GM06990 (cell line): ENCODE measurements at regions not wholly inside any gene's neighbourhood (a gene's known extent, or its start where the extent isn't known, plus 50 kb on each side); places are given as distances from the start of the nearest gene placed in this dataset.
"Not testable (repeated sequence)": the region's sequence is repeated elsewhere in the genome, so short reads cannot be mapped to it uniquely, and the experiment has no call there.

ENCODE experiments used
- DNase-seq: peaks from one replicate; pipeline ENCODE4 v3.0.0-alpha.2; 2011; ENCODE audit not compliant: insufficient read length; ENCODE audit errors: extremely low read depth
- H3K27me3 ChIP-seq: replicated peaks from 2 replicates; pipeline ENCODE4 v1.6.0; 2011; ENCODE audit warnings: low read length; ENCODE audit not compliant: control insufficient read depth, insufficient read depth
- H3K36me3 ChIP-seq: 2 replicates; pipeline ENCODE4 v1.5.1; 2011; ENCODE audit warnings: low read length; ENCODE audit not compliant: control insufficient read depth, insufficient read depth
- H3K4me3 ChIP-seq: replicated peaks from 2 replicates; pipeline ENCODE4 v1.5.1; 2011; ENCODE audit warnings: low read depth, mild to moderate bottlenecking, control low read depth, low read length
- TF ChIP-seq, protein P1 (sequence below): IDR thresholded peaks from 2 replicates; pipeline ENCODE4 v1.5.1; 2011; ENCODE audit warnings: low read length, control low read depth, mild to moderate bottlenecking, inconsistent platforms; ENCODE audit not compliant: insufficient read depth, poor library complexity, severe bottlenecking

DNA sequence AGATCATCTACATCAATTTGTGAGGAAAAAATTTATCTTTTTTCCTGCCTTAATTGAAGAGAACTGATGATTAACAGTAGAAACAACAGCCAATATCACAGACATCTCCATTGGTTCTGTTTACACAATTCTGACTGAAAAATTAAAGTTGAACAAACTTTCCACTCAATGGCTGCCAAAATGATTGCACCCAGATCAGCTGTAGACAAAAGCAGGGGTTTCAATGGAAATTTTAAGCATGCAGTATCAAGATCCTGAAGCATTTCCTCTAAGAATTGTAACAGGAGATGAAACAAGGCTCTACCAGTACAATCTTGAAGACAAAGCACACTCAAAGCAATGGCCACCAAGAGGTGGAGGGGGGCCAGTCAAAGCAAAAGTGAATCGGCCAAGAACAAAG lies 231.6 kb upstream of the KRR1 start:
- no peak for DNase-seq
- no peaks in the 10 kb centered on the region for H3K27me3 ChIP-seq
- TF ChIP-seq, protein P1, sequence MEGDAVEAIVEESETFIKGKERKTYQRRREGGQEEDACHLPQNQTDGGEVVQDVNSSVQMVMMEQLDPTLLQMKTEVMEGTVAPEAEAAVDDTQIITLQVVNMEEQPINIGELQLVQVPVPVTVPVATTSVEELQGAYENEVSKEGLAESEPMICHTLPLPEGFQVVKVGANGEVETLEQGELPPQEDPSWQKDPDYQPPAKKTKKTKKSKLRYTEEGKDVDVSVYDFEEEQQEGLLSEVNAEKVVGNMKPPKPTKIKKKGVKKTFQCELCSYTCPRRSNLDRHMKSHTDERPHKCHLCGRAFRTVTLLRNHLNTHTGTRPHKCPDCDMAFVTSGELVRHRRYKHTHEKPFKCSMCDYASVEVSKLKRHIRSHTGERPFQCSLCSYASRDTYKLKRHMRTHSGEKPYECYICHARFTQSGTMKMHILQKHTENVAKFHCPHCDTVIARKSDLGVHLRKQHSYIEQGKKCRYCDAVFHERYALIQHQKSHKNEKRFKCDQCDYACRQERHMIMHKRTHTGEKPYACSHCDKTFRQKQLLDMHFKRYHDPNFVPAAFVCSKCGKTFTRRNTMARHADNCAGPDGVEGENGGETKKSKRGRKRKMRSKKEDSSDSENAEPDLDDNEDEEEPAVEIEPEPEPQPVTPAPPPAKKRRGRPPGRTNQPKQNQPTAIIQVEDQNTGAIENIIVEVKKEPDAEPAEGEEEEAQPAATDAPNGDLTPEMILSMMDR, result no peak
- H3K36me3 ChIP-seq, result no peaks in the 10 kb centered on the region
- H3K4me3 ChIP-seq, result no peak overlapping the region

DNA sequence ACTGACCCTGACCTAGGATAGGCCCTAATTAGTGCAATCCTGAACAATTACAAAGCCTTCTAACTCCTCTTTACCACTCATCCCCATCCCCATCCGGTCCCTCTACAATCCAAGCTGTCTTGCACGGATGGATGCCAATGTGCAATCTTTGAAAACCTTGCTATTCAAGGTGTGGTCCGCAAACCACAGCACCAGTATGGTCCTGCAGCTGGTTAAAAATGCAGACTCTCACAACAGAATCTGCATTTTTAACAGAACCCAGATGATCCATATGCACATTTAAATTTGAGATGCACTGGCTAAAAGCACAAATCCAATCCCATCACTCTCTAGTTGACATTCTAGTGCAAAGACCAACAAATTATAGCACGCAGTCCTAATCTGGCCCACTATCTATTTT lies 230.6 kb upstream of the KRR1 start:
- H3K36me3 ChIP-seq, result no peaks in the 10 kb centered on the region
- no peaks in the 10 kb centered on the region for H3K27me3 ChIP-seq
- H3K4me3 ChIP-seq, result no peak overlapping the region
- TF ChIP-seq, protein P1, result no peak
- DNase-seq, result no peak

DNA sequence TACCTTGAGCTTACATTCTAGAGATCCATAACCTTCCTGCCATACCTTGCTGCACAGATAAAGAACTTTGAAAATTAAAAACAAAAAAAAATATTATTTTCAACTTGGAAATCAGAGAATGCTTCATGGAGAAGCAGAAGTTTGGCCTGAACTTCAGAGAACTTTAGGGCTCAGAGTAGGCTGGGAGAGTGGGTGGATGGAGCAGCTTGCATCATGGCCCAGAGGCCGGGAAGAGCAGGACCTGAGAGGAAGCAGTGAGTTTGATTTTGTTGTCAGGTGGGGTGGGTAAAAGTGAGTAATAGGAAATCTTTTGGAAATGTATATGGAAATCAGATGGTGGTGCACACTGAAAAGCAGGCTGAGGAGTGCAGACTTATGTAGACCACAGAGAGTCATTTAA lies 228.5 kb upstream of the KRR1 start:
- H3K36me3 ChIP-seq, result no peaks in the 10 kb centered on the region
- H3K27me3 ChIP-seq, result no peaks in the 10 kb centered on the region
- TF ChIP-seq, protein P1, result no peak
- no peak for DNase-seq
- no peak overlapping the region for H3K4me3 ChIP-seq

DNA sequence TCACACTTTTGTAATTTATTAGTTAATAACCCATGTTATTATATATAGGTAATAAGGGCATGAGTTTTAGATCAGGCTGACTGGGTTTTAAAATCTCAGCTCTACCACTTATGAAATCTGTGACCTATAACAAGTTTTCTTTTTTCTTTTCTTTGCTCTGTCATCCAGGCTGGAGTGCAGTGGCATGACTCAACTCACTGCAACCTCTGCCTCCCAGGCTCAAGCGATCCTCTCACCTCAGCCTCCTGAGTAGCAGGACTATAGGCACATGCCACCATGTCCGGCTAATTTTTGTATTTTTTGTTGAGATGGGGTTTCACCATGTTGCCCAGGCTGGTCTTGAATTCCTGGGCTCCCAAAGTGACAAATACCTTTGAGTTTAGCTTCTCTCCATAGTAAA lies 227.7 kb upstream of the KRR1 start:
- H3K36me3 ChIP-seq, H3K27me3 ChIP-seq, H3K4me3 ChIP-seq, DNase-seq: not testable (repeated sequence)

DNA sequence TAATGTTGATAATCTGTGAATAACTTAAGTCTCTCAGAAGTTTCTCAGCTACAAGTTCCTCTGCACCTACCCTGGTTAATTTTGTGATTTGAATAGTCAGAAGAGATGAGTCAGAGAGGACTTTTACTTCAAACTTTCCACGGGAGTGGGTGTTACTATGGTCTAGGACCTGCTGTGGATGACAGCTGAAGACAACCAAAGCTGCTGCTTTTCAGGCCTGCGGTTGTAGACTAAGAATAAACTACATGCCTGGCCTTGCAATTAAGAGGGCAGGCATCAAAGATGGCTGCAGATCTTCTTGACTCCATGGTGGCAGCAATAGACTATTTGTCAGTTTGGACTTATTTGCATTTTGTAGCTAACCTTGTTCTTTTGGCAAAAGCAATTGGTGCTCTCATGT lies 227.1 kb upstream of the KRR1 start:
- Histone ChIP-seq H3K27me3 (no peaks in the 10 kb centered on the region), H3K36me3 (no peaks in the 10 kb centered on the region), H3K4me3 (no peak overlapping the region)
- TF ChIP-seq, protein P1, result no peak
- DNase-seq, result peak; percentile 13

DNA sequence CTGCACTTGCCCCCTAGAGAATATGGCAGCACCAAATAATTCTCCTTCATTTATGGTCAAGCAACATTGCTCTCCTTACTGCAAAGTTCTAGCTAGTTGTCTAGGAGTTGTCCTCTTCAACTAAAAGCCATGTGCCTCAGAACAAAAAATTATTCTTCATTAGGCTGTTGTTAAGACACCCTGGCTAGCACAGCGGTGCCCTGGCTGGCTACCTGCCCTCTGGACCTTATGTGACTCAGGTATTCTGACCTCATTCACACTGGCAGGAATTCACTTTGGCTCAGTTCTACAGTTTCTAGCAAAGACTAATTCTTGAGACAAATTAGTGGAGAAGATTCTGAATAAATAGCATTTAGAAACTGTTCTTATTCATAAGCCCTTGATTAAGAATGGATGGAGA lies 224.4 kb upstream of the KRR1 start:
- TF ChIP-seq, protein P1, result no peak
- Histone ChIP-seq H3K4me3 (no peak overlapping the region), H3K36me3 (no peaks in the 10 kb centered on the region), H3K27me3 (no peaks in the 10 kb centered on the region)
- no peak for DNase-seq
